ENCODE measurements at regions not wholly inside any gene's neighbourhood (a gene's known extent, or its start where the extent isn't known, plus 50 kb on each side); places are given as distances from the start of the nearest gene placed in this dataset.

DNA sequence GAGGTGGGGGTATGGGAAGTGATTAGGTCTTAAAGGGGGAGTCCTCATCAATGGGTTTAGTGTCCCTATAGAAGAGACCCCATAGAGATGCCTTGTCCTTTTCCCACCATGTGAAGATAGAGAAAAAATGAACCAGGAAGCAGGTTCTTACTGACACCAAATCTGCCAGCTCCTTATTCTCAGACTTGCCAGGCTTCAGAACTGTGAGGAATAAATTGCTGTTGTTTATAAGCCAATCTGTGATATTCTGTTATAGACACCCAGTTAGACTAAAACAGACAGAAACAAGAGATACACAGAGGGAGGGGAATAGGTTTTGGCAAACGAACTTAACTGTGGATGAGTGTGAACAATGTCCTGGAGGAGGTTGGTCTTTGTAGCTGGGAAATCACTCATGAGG lies 381.4 kb downstream of the ADRA2A start:
- no peak for DNase-seq

DNA sequence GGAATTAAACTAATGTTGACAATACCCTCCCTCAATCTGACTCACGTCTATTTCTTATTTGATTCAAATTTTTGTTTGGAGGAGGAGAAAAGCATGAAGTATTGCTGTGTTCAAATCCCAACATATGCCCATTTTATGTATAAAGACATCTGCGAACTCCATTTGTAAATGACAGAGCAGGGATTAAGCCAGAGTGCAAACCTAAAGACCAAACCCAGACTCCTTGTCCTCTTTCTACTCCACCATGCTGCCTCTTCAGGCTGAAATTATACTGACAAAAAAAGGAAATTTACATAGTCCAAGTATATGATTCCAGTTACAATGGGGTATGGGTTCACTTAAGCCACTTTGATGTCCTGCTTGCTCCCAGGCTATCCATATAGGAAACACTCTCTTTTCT lies 383.1 kb downstream of the ADRA2A start:
- no peak for DNase-seq

DNA sequence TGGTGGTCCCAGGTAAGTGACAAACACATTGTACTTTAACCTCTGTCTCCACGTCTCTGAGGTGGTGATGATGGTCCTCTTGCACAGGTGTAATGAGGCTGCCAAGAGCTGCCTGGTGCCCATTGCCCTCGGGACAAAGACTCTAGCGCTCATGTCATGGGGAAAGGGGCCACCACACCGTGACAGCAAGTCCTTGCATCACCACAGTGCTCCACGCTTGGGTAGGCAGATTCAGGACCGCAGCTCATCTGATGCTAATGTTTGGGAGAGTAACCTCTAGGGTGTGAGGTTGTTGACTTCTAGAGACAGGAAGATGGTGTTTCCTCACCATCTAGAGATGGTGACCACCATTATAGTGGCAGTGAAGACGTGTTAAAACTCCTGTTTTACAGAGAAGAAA lies 395.6 kb downstream of the ADRA2A start:
- DNase-seq: no peak

DNA sequence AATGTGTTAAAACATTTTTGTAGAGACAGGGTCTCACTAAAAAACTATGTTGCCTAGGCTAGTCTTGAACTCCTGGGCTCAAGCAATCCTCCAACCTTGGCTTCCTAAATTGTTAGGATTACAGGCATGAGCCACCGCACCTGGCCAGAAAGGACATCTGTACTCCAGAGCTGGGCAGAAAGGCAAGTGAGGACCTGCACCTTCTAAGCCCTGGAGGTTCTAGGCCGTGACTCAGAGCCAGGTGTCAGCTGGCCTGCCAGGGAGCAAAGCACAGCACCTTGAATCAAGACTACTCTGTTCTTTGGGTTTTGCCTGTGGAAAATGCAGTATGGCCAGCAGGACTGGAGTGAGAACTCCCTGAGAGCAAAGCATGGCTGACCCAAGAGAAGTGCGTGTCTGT lies 396.5 kb downstream of the ADRA2A start:
- DNase-seq: no peak

DNA sequence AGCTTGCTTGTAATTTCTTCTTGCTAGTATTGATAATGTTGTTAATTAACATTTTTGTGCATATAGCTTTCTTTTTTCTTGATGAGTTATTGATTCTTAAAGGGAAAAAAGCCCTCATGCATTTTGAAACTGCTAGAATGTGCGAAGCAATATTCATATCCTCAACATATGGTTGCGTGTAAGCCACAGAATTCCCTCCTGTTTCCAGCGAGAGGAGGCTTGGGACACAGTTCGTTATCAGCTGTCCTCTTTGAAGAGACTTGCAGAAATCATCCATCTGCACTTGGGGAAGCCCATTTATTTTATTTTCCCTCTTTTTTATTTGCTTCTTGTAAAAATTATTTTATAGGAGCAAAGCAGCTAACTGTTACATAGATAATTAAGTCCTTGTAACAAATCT lies 398.0 kb downstream of the ADRA2A start:
- no peak for DNase-seq

DNA sequence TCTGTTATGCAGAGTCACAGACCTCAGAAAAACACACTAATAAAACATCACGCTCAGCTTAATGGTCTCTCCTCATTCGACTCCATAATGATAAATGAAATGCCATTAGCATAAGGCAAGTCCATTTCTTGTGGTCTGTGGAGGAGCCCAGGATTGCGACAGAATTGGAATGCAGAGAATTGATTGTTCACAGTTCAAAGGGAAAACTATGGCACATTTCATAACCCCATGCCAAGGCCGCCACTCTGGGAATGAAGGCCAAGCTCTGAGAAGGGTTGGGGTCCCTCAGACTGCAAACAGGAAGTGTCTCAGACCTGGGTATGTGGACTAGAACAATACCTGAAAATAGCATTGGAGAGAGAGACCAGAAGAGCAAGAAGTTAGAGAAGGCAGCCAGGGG lies 398.9 kb downstream of the ADRA2A start:
- no peak for DNase-seq

DNA sequence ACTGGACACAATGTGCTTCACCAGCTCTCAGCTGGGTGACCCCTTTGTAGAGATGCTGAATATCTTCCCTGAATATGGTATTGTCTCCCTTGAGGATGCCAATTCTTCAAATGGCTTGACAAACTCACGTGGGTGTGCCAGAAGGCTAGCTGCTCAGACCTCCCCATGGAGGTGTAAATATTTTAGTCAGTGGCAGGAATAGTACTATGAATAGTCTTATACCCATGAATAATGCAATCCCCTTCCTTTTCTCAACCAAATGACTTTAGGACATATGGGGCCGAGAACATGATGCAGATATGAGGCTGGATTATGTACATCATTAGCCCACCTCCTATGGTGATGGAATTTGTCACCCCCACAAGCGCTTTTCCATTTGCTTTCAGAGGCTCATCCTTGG lies 401.8 kb downstream of the ADRA2A start:
- DNase-seq: no peak

DNA sequence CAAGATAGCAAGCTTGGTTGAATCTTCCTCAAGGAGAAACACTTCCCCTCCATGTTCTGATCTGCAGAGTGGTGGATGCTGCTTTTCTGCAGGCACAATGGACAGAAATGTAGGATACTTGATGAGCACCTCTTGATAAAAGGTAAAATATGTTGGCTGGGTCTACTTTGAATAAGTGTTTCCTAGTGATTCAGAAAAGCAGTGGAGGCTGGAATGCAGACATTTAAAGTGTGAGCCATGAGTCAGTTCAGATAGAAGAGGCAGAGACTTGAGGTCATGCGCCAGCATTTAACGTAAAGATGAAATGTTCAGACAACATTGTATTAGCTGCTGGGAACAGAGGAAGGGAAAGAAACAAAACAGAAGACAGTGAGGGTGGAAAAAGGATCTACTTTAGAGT lies 403.1 kb downstream of the ADRA2A start:
- DNase-seq: no peak

DNA sequence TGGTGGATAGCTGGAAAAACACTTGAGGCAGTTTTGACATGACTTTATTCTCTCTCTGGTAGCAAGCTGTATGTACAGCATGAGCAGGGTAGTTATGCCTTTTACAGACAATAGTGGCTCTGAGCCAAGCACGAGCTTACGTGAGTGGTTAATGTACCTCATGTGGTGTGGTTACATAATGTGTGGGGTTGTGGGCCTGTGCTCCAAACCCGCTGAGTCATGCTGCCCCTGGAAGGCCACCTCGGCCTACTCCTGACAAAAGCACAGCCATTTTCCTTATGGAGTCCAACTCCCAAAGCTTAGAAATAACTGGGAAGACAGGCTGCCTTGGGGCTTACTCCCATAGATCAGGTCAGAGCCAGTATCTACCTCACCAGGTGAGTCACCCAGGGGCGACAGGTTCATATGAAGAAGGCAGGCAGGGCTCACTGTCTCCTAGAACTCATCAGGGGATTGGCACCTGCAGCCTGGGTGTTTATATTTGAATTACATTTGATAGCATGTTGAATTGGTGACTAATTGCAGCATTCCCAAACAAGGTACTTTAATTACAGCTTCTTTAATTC lies 404.5 kb downstream of the ADRA2A start:
- no peak for DNase-seq

DNA sequence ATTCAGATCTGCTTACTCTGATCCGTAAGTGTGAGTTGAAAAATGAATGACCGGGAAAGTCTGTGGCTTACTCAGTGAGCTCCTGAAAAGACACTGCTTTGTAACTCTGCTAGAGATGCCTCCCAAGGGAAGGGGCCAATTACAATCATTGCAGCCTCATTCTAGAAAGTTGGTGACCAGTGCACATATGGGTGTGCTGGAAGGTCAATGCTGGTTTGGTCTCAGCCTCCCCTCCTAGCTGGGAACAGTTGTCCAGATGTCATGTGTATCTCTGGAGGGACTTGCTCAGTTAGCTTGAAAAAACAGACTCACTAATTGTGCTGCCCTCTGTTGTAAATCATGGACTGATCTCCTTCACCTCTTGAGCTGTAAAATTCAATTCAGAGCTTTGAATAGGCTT lies 405.0 kb downstream of the ADRA2A start:
- no peak for DNase-seq

DNA sequence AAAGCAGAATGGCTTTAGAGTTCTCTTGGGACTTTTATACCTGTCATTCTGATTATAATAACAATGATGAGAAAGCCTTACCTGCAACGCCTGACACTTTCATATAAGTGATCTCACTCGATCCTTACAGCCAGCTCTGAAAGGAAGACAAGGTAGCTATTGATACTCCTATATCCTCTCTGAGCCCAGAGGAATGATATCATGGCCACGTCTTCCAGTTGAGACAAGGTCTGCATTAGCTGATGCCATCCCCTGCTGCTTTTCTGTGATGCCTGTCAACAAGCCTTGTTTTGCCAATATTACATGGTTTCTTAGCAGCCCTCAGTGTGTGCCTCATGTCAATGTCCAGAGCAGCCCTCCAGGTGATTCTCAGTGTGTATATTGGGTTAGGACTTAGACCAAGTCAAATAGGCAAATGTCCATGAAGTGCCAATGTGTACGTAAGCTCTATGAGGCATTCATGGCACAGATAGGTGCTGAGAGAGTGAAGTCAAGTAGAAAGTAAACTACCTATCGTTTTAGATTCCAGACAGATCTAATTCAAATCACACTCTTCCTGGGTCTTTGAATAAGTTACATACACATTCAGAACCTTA lies 405.9 kb downstream of the ADRA2A start:
- DNase-seq: no peak

DNA sequence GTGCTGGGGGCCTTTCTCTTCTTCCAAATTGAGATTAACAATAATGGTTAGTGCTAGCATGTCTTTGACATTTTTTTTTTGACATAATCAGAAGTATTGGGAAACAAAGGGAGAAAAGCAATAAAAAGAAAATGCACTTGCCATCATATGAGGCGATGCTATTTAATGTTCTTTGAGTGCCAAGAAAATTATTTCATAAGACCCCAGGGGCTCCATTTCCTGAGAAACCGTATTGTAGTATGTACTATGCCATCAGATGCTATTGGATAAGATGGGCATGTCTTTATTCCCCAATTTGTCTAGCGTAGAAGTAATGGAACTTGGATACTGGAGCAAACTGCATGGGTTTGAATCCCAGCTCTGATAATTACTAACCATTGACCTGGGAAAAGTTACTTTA lies 408.9 kb downstream of the ADRA2A start:
- DNase-seq: no peak

DNA sequence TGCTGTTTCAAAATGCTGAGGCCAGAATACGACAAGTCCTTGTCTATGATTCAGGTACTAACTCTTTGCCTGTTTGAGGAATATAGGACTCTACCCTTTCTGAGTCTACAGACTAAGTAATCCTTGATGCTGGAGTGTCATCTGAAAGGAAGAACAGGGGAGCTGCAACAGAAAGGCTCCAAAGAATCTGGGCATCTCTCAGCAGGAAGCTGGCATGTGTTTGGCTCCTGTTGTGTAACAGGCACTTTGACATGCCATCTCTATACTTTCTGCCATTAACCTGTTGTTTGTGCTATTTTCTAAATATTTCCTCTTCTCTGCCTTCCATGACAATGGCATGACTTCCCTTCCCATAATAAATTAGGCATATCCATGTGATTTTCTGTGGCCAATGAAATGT lies 409.5 kb downstream of the ADRA2A start:
- DNase-seq: no peak

DNA sequence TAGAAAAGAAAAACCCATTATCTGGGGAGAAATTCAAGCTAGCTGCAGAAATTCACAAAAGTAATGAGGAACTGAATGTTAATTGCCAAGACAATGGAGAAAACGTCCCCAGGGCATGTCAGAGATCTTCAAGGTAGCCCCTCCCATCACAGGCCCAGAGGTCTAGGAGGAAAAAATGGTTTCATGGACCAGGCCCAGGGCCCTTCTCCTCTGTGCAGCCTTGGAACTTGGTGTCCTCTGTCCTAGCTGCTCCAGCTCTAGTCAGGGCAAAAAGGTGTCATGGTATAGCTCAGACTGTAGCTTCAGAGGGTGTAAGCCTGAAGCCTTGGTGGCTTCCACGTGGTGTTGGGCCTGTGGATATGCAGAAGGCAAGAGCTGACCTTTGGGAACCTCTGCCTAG lies 411.8 kb downstream of the ADRA2A start:
- no peak for DNase-seq

DNA sequence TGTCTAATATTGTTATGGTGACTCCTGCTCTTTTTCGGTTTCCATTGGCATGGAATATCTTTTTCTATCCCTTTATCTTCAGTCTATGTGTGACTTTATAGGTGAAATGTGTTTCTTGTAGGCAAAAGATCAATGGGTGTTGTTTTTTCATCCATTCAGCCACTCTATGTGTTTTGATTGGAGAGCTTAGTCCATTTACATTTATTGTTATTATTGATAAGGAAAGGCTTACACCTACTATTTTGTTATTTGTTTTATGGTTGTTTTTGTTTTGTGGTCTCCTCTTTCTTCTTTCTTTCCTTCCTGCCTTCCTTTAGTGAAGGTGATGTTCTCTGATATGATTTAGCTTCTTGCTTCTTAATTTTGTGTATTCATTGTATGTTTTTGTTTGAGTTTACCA lies 414.3 kb downstream of the ADRA2A start:
- no peak for DNase-seq

DNA sequence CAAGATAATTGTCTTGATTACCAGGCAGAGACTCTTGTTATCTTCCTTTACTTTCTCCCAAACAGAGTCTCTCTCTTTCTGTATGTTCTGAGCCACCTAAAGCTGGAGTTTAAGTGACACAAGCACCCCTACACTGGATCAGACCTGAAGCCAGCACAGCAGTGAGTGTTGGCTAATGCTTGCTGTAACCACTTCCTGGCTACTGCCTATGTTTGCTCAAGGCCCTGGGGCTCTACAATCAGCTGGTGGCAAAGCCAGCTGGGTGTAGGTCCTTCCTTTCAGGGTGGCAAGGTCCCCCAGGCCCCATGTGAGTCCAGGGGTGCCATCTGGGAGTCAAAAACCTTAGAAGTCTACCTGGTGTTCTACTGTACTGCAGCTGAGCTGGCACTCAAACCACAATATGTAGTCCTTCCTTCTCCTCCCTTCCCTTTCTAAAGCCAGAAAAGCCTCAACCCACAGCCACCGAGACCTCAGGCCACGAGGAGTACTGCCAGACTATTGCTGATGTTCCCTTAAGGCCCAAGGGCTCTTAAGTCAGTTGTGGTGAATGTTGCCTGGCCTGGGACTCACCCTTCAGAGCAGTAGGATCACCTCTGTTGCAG lies 416.3 kb downstream of the ADRA2A start:
- DNase-seq: no peak

DNA sequence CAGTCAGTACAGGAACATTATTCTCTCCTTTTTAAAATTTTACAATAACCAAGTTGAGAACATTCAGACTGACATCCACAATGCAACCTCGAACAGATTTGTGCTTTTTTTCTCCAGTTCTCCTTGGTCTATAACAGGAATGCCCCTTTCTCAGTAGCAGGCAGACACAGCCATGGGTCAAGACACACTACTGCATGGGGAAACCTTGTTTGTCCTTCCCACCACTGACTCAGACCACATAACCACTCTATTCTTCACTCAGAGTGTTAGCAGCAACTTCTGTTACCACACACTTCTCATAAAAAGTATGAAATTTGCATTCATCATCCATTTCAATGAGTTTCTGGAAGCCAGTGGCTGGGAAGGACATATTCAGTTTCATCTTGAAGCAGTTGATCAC lies 421.7 kb downstream of the ADRA2A start:
- no peak for DNase-seq

DNA sequence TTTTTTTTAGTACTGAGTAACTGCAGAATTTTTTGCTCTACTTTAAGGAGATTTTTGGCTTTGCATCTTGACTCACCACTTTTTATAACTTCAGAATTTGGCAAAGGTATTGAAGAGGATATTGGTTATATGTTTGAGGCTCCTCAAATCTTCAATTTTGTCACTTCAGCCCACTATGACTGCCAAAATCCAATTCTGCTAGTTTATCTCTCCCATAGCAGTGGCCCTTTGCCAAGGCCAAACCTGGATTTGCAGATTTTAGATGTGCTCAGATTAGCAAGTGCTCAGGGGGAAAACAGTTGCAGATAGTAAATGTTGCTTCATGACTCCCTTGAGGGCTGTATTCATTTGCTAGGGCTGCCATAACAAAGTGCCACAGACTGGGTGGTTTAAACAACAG lies 427.5 kb downstream of the ADRA2A start:
- no peak for DNase-seq

DNA sequence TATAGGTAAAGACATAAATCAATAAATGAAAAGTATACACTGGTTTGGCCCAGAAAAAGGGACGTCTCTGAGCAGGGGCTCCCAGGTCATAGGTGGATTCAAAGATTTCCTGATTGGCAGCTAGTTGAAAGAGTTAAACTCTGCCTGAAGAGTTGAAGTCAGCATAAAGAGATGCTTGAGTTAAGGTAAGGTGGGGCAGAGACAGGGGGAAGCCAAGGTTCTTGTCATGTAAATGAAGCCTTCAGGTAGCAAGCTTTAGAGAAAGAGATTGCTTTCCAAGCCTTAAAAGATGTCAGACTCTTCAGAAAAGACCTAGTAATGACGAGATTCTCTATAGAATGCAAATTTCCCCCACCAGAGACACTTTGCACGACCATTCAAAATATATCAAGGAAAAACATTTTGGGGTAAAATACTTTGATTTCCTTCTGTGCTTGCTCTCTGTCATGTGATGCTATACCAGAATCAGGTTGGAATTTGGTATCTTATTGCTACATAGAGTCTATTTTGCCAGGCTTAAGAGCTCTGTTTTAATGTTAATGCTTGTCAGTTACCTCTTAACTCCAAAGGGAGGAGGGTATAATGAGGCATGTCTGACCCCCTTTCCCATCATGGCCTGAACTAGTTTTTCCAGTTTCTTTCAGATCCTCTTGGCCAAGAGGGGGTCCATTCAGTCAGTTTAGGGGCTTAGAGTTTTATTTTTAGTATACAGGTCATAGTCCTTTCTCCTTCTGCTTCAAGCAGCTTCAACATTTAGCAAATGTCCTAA lies 429.6 kb downstream of the ADRA2A start:
- no peak for DNase-seq

DNA sequence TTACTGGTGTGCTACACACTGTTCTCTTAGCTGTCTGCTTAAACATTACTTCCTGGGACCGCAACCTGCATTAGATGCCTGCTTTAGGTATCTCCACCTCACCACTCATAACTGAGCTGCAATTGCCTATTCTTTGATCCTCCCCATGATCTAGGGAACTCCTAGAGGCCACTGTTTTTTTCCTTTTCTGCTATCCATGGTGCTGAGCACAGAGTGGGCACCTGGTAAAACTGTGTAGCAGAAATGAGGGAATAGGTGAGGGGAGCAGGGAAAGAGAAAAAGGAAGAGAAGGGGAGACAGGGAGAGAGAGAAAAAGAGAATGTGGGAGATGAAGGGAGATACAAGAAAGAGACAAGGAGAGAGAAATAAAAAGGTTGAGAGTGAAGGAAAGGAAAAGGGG lies 434.9 kb downstream of the ADRA2A start:
- no peak for DNase-seq

DNA sequence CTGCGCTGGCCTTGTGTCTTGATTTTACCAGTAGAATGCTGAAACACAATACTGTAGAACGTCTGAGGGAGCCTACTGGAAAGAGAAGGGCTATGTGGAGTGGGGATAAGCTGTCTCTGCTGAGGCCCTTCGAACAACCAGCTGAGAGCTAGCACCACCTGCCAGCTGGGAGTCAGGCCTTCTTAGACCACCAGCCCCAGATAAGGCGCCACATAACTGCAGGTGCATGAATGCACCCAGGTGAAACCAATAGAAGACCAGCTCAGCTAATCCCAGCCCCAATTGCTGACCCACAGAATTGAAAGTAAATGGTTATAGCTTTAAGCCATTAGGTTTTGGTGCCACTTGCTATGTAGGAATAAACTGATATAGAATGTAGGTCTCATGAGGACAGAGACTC lies 438.4 kb downstream of the ADRA2A start:
- DNase-seq: no peak

DNA sequence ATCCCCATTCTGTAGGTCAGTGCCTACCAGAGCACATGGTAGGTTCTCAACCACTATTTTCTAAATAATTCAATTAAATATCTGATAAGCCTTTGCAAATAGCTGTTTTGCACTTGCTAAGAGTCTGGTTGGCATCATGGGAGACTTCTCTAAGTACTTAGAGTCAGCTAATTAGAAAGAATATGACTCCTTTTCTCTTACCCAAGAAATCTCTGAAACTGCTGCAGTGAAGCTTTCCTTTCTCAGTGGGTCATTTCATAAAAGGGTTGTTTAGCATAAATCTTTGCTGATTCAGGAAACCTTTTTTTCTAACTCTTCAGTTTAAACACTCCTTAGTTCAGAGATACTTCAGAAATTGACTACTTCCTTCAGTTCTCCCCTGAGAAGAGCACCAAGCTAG lies 438.9 kb downstream of the ADRA2A start:
- DNase-seq: no peak

DNA sequence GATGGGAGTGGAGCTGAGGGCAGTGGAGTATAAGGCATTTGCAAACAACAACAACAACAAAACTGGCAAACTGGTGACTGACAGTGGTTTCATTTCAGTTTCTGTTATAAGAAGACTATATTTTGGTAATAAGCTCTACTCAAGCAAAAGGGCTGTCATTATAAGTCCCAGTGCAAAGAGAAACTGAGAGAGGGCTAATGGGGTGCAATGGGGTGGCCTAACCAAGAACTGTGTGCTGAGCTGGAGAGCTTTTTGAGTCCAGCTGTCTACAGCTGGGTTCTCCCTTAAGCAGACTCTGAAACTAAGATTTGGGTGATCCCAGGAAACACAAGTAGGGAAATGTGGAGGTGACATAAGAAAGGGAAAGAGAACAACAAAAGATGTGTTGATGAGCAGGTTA lies 439.3 kb downstream of the ADRA2A start:
- DNase-seq: no peak

DNA sequence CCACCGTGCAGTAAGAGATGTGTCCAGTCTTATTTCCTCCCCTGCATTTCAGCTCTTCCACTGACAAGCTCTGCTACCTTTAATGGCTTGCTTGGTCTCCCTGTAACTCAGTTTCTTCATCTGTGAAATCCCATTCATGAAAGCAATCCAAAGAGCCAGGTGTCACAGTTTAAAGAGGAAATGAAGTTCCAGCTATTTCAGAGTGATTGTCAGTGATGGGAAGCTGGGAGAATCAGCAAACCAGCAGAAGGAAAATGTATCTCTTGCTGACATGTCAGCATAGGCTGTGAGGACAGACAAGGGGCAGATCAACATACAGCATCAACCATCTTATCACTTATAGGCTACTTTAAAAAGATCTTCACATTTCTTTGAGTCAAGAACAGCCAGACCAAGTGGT lies 445.3 kb downstream of the ADRA2A start:
- DNase-seq: no peak
